Spinal cord (tissue), 9 donors: ENCODE measurements at regions not wholly inside any gene's neighbourhood (a gene's known extent, or its start where the extent isn't known, plus 50 kb on each side); places are given as distances from the start of the nearest gene placed in this dataset.
"Not testable (repeated sequence)": the region's sequence is repeated elsewhere in the genome, so short reads cannot be mapped to it uniquely, and the experiment has no call there.

ENCODE experiments used
- DNase-seq, 6 donors: peaks; one replicate each; pipeline versions ENCODE4 v3.0.0 to v3.0.0-alpha.2; 2013 to 2015; ENCODE audit warnings: low spot score in 6 of 6, low read depth in 4 of 6
- H3K27ac ChIP-seq: one replicate; pipeline ENCODE4 v1.5.1; 2013; ENCODE audit warnings: low read depth, low read length, control low read depth
- H3K27me3 ChIP-seq: one replicate; pipeline ENCODE4 v1.6.1; 2013; ENCODE audit warnings: low read length; ENCODE audit not compliant: control insufficient read depth, insufficient read depth
- H3K36me3 ChIP-seq: one replicate; pipeline ENCODE4 v1.6.1; 2013; ENCODE audit warnings: low read length; ENCODE audit not compliant: control insufficient read depth, insufficient read depth
- H3K4me1 ChIP-seq: one replicate; pipeline ENCODE4 v1.6.1; 2013; ENCODE audit warnings: low read length; ENCODE audit not compliant: control insufficient read depth, insufficient read depth
- H3K4me3 ChIP-seq: one replicate; pipeline ENCODE4 v1.5.1; 2013; ENCODE audit warnings: low read depth, low read length, control low read depth
- H3K9me3 ChIP-seq: one replicate; pipeline ENCODE4 v1.6.1; 2013; ENCODE audit warnings: low read length; ENCODE audit not compliant: control insufficient read depth, insufficient read depth
- WGBS: methylation state at CpG from one replicate; pipeline ENCODE4 v1.1.5; 2013; ENCODE audit warnings: missing lambda C conversion rate; ENCODE audit not compliant: insufficient coverage; 5-methylcytosine and 5-hydroxymethylcytosine counted together
- donor health status: healthy.

- Histone ChIP-seq H3K9me3 (no peaks in the 10 kb centered on the region), H3K4me3 (no peak overlapping the region), H3K27ac (no peak overlapping the region), H3K4me1 (peaks cover 3% of the 10 kb centered on the region), H3K36me3 (no peaks in the 10 kb centered on the region), H3K27me3 (no peaks in the 10 kb centered on the region)
- WGBS = 61% methylated on average over 2 of the region's 5 CpGs
- peak in 1 of 6 donors; percentile 85 for DNase-seq
Measured at GRCh38 chr5:152631221-152631620, 226.1 kb upstream of the NMUR2 start.

- peak in 1 of 6 donors; percentile 89 for DNase-seq
- WGBS = no CpG with 5 or more reads among the region's 2 CpGs
- peaks cover 3% of the 10 kb centered on the region for H3K4me1 ChIP-seq
- no peaks in the 10 kb centered on the region for H3K27me3 ChIP-seq
- H3K4me3 ChIP-seq = no peak overlapping the region
- H3K9me3 ChIP-seq = no peaks in the 10 kb centered on the region
- H3K36me3 ChIP-seq = no peaks in the 10 kb centered on the region
- H3K27ac ChIP-seq = no peak overlapping the region
Measured at GRCh38 chr5:152632360-152632759, 227.3 kb upstream of the NMUR2 start.

- Histone ChIP-seq H3K27me3 (no peaks in the 10 kb centered on the region), H3K9me3 (no peaks in the 10 kb centered on the region), H3K36me3 (no peaks in the 10 kb centered on the region), H3K4me1 (peaks cover 3% of the 10 kb centered on the region), H3K27ac (no peak overlapping the region), H3K4me3 (no peak overlapping the region)
- DNase-seq = peak; percentile 56 to 97 (median 73)
Measured at GRCh38 chr5:152634586-152634985, 229.5 kb upstream of the NMUR2 start.

- H3K9me3 ChIP-seq = no peaks in the 10 kb centered on the region
- H3K4me3 ChIP-seq = no peak overlapping the region
- peak in 3 of 6 donors; percentile 29 to 79 (median 78) for DNase-seq
- H3K27ac ChIP-seq = no peak overlapping the region
- 55% methylated on average over 2 of the region's 2 CpGs for WGBS
- no peaks in the 10 kb centered on the region for H3K27me3 ChIP-seq
- peaks cover 3% of the 10 kb centered on the region for H3K4me1 ChIP-seq
- no peaks in the 10 kb centered on the region for H3K36me3 ChIP-seq
Measured at GRCh38 chr5:152638996-152639552, 234.0 kb upstream of the NMUR2 start.

GRCh38 chr5:152641970-152642805 is 237.1 kb upstream of the NMUR2 start:
- Histone ChIP-seq H3K9me3 (no peaks in the 10 kb centered on the region), H3K4me1 (no peaks in the 10 kb centered on the region), H3K36me3 (no peaks in the 10 kb centered on the region), H3K4me3 (no peak overlapping the region), H3K27ac (no peak overlapping the region), H3K27me3 (no peaks in the 10 kb centered on the region)
- WGBS = 42% methylated on average over 3 of the region's 10 CpGs
- peak in 2 of 6 donors; percentile 58 to 67 for DNase-seq

DNA sequence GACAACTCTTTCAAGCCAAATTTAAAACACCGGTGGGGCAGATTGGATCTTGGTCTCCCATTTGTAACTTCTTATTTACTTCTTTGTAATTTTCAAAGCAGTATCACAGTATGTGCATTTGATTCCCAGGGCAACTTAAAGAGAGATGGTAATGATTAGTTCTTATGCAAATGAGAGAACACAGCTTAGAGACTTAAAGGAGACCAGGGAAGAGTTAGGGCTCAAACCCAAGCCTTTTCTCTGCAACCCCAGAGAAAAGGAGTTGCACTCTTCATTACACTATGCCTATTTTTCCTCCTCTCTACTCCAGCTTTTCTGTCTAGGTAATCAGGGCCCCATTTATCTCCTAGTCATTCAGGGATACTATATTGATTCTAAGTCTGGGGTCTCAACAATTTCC is 237.8 kb upstream of the NMUR2 start:
- Histone ChIP-seq H3K27me3 (no peaks in the 10 kb centered on the region), H3K36me3 (no peaks in the 10 kb centered on the region), H3K4me3 (no peak overlapping the region), H3K4me1 (no peaks in the 10 kb centered on the region), H3K27ac (no peak overlapping the region), H3K9me3 (no peaks in the 10 kb centered on the region)
- no CpG with 5 or more reads among the region's 1 CpG for WGBS
- no peak for DNase-seq

DNA sequence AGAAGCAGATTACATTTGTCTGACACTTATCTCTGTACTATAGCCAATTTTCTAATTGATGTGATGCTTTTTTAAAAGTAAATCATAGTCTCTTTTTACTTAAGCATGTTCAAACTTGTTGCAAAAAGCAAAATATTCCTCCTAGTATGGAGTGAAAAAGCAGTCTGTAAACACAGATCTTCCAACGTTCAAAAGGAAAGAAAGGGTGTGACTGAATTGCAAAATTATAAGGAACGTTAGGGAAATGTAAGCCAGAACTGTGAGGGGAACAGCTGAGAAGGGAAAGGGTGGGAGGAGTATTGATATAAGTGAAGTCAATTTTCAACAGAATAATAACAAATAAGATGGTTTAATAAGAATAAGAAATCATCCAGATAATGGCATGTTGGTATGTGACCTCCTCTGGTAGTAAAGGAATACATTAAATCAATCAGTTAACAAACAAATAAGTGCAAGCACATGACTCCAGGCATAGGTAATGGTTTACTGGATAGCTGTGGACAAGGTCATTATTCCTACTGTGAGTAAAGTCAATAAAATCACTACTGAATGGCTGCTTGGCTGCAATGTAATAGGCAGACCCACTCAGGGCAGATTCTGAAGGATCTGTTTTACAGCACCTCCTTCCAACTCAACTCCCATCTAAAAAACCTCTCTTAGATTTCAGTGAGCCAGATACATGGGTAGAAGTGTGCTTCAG is 239.1 kb upstream of the NMUR2 start:
- Histone ChIP-seq H3K27me3 (no peaks in the 10 kb centered on the region), H3K27ac (no peak overlapping the region), H3K4me1 (no peaks in the 10 kb centered on the region), H3K9me3 (no peaks in the 10 kb centered on the region), H3K4me3 (no peak overlapping the region), H3K36me3 (no peaks in the 10 kb centered on the region)
- 40% methylated on average over 1 of the region's 2 CpGs for WGBS
- DNase-seq = peak in 1 of 6 donors; percentile 28

DNA sequence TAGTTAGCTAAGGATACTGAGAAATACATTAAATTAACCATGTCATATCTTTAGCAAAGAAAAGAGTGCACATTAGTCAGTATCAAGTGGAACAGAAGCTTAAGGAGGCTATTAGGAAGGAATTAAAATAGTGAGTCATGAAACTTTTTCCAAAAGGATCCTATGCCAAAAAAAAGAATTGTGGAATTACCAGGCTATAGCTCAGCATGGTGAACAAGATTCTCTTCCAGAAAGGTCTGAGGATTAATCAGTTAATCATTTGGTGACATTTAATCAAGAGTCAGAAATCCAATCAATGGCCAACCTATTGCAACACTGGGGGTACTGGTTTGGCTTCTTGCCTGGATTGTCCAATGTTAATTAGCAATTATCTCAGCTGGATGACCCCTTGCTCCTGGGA is 244.5 kb upstream of the NMUR2 start:
- Histone ChIP-seq H3K27me3 (no peaks in the 10 kb centered on the region), H3K36me3 (no peaks in the 10 kb centered on the region), H3K4me1 (no peaks in the 10 kb centered on the region), H3K9me3 (no peaks in the 10 kb centered on the region), H3K27ac (no peak overlapping the region), H3K4me3 (no peak overlapping the region)
- no peak for DNase-seq

- H3K27ac ChIP-seq = no peak overlapping the region
- H3K4me3 ChIP-seq = no peak overlapping the region
- no peak for DNase-seq
- H3K36me3 ChIP-seq = no peaks in the 10 kb centered on the region
- no peaks in the 10 kb centered on the region for H3K27me3 ChIP-seq
- H3K4me1 ChIP-seq = no peaks in the 10 kb centered on the region
- 50% methylated on average over 1 of the region's 3 CpGs for WGBS
- H3K9me3 ChIP-seq = no peaks in the 10 kb centered on the region
Measured at GRCh38 chr5:152650413-152650812, 245.3 kb upstream of the NMUR2 start.

- H3K4me3 ChIP-seq, H3K9me3 ChIP-seq, H3K27me3 ChIP-seq, DNase-seq, H3K36me3 ChIP-seq, H3K4me1 ChIP-seq, H3K27ac ChIP-seq: not testable (repeated sequence)
- WGBS = 67% methylated on average over 16 of the region's 18 CpGs
Measured at GRCh38 chr5:152659470-152659869, 254.4 kb upstream of the NMUR2 start.
